ENCODE measurements at regions not wholly inside any gene's neighbourhood (a gene's known extent, or its start where the extent isn't known, plus 50 kb on each side); places are given as distances from the start of the nearest gene placed in this dataset.

DNA sequence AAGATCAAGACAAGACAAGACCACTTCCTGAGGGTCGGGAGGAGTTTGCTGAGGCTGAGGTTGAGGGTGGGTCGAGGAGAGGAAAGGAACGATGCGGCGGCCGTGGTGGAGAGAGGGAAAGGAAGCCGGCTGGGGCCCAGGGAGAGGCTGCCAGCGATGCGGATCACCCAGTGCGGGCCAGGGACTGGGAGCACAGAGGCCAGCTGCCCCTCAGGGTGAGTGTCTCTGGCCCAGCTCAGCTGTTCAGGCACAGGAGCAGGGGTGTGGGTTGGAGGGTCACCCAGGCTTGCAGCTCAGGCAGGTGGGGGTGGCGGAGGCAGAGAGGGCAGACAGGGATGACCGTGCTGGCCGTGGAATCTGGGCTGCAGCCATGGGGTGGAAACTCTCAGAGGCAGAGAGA lies 99.5 kb downstream of the FGF18 start:
- Histone ChIP-seq H3K9me3 (ENCODE audit: control insufficient read depth, insufficient read depth, low read length) (no peaks in the 10 kb centered on the region), H3K4me2 (ENCODE audit: low read depth, low read length) (no peak overlapping the region), H2BK5ac (ENCODE audit: low read depth, low read length, poor library complexity, severe bottlenecking) (no peak overlapping the region), H3K14ac (replicated peaks; ENCODE audit: low read depth, low read length) (no peak overlapping the region), H3K9ac (ENCODE audit: low read depth, low read length) (no peak overlapping the region), H4K8ac (ENCODE audit: low read depth in 2 of 2, low read length in 2 of 2) (no peak overlapping the region), H3K4me1 (ENCODE audit: control insufficient read depth, insufficient read depth, low read length) (peaks cover 23% of the 10 kb centered on the region), H3K9me1 (ENCODE audit: insufficient read depth, low read length) (peaks cover 23% of the 10 kb centered on the region), H4K20me1 (ENCODE audit: insufficient read depth, low read length) (no peaks in the 10 kb centered on the region), H3K79me1 (ENCODE audit: low read depth in 1 of 2, low read length in 2 of 2) (no peaks in the 10 kb centered on the region), H4K5ac (ENCODE audit: low read depth, low read length) (no peak overlapping the region), H2BK15ac (ENCODE audit: low read depth, low read length) (no peak overlapping the region), H3K56ac (ENCODE audit: extremely low read depth, insufficient read depth, low read length) (no peak overlapping the region), H2AK9ac (replicated peaks; ENCODE audit: low read depth, low read length, poor library complexity) (no peak overlapping the region), H3K4me3 (ENCODE audit: insufficient read depth, low read depth, low read length) (no peak overlapping the region), H3K36me3 (ENCODE audit: control insufficient read depth, insufficient read depth, low read length) (no peaks in the 10 kb centered on the region), H2BK20ac (ENCODE audit: low read depth, low read length) (no peak overlapping the region), H3K18ac (ENCODE audit: low read depth, low read length) (no peak overlapping the region), H3K27ac (ENCODE audit: insufficient read depth, low read length) (no peak overlapping the region), H2AFZ (replicated peaks; ENCODE audit: low read length, poor library complexity) (no peak overlapping the region), H3K4ac (ENCODE audit: low read depth, low read length) (no peak overlapping the region), H2BK120ac (ENCODE audit: low read depth, low read length) (no peak overlapping the region), H2AK5ac (ENCODE audit: low read depth, low read length) (no peak overlapping the region; the same call in 1 of the 2 replicates), H4K91ac (ENCODE audit: insufficient read depth, low read depth, low read length) (no peak overlapping the region; the same call in 1 of the 2 replicates), H3K23ac (ENCODE audit: low read depth, low read length) (no peak overlapping the region), H3K27me3 (ENCODE audit: control insufficient read depth, insufficient read depth, low read length) (peaks cover 3% of the 10 kb centered on the region)
- BruUV-seq (replicated peaks): no TSS peak
- dilution Hi-C loops (cut with HindIII; ENCODE audit: low sequenced_read_pairs, unreplicated experiment): no loop called here
- DNase-seq (no peak), ATAC-seq (ENCODE audit: low read depth) (no peak)
- ChIA-PET CTCF (interaction anchor here (0.8 kb wide), 1 partner anchor 78 kb away, joined by 3 read pairs; no protein-coding TSS in a partner anchor), POLR2A (ENCODE audit: unreplicated experiment) (no interaction called here)
- in situ Hi-C loops (cut with MboI; ENCODE audit: low sequenced_read_pairs): no loop called here
- 94% methylated on average over 8 of the region's 13 CpGs; no CpG with 5 or more reads in 1 of the 2 experiments for WGBS, 2 experiments (ENCODE audit: extremely low coverage in 2 of 2, insufficient read length in 1 of 2)
- intact Hi-C loops (cut with micrococcal nuclease): no loop called here
- TF ChIP-seq FOS (IDR thresholded peaks at IDR 0.05; ENCODE audit: low read depth, low read length) (no peak), MAFK (IDR thresholded peaks at IDR 0.05; ENCODE audit: low read depth, low read length) (no peak), POLR2A (IDR thresholded peaks at IDR 0.05; ENCODE audit: low read depth, low read length) (no peak), RAD21 (IDR thresholded peaks at IDR 0.05; ENCODE audit: low read length) (no peak), RFX5 (IDR thresholded peaks at IDR 0.05; ENCODE audit: low read depth, low read length) (no peak), CHD1 (IDR thresholded peaks at IDR 0.05; ENCODE audit: low read depth, low read length) (no peak), MXI1 (IDR thresholded peaks at IDR 0.05; ENCODE audit: borderline replicate concordance, low read depth, low read length) (no peak), RCOR1 (IDR thresholded peaks at IDR 0.05; ENCODE audit: insufficient replicate concordance, low read length) (no peak), BHLHE40 (IDR thresholded peaks at IDR 0.05; ENCODE audit: low read depth, low read length) (no peak), CEBPB (IDR thresholded peaks at IDR 0.05; ENCODE audit: low read depth, low read length) (no peak)
- TF ChIP-seq, protein P1, sequence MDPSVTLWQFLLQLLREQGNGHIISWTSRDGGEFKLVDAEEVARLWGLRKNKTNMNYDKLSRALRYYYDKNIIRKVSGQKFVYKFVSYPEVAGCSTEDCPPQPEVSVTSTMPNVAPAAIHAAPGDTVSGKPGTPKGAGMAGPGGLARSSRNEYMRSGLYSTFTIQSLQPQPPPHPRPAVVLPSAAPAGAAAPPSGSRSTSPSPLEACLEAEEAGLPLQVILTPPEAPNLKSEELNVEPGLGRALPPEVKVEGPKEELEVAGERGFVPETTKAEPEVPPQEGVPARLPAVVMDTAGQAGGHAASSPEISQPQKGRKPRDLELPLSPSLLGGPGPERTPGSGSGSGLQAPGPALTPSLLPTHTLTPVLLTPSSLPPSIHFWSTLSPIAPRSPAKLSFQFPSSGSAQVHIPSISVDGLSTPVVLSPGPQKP (IDR thresholded peaks at IDR 0.05; ENCODE audit: borderline replicate concordance, low read depth, low read length): no peak
- TF ChIP-seq, protein P2, sequence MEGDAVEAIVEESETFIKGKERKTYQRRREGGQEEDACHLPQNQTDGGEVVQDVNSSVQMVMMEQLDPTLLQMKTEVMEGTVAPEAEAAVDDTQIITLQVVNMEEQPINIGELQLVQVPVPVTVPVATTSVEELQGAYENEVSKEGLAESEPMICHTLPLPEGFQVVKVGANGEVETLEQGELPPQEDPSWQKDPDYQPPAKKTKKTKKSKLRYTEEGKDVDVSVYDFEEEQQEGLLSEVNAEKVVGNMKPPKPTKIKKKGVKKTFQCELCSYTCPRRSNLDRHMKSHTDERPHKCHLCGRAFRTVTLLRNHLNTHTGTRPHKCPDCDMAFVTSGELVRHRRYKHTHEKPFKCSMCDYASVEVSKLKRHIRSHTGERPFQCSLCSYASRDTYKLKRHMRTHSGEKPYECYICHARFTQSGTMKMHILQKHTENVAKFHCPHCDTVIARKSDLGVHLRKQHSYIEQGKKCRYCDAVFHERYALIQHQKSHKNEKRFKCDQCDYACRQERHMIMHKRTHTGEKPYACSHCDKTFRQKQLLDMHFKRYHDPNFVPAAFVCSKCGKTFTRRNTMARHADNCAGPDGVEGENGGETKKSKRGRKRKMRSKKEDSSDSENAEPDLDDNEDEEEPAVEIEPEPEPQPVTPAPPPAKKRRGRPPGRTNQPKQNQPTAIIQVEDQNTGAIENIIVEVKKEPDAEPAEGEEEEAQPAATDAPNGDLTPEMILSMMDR (conservative IDR thresholded peaks at IDR 0.05; ENCODE audit: low read depth, low read length): no peak
